CD4-positive, alpha-beta T cell treated with Interleukin-15 for 1 hour (primary cell): ENCODE measurements at regions not wholly inside any gene's neighbourhood (a gene's known extent, or its start where the extent isn't known, plus 50 kb on each side); places are given as distances from the start of the nearest gene placed in this dataset.

ENCODE experiments used
- DNase-seq: peaks from one replicate; pipeline ENCODE4 v3.0.0-alpha.2; 2020

DNA sequence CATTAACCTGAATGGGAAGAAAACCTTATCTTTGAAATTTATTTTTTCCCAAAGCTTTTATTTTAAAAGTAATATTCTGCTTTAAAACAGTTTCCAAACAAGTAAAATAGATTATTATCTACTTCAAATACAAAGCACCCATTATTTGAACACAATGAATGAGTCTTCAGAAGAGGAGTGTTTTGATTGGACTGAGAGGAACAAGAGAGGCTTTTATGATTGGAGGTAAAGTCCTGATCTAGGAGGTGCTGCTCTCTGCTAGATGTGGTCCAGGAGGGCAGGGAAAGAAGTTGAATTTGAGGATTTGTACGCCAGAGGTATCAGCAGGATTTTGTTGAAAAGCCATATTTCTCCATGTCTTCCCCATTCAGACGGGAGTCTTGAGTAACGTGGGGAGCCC is 900.7 kb downstream of the SOCS6 start:
- no peak for DNase-seq

DNA sequence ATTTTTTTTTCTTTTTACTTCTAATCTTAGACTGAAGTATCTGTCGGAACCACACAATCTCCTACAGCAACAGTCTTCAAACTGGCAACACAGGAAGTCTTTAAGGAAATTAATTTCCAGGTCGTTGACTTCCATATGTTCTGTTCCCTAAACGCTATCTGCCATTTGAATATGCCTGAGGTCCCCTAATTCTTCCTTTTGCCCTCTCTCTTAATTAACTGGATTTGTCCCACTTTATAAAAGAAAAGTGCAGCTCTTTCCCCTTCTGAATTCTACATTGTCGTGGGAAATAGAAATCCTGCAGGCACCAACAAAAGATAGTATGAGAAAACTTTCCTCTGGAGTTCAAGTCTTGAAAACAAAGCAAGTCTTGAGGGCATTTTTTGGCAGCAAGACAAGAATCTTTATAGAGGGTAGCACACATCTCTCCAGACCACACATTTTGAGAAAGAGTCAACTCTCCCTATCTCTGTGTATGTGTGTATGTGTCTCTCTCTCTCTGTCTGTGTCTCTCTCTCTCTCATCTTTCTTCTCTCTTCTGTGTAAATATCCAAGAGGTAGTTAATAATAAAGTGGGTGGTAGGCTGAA is 879.8 kb downstream of the SOCS6 start:
- no peak for DNase-seq

DNA sequence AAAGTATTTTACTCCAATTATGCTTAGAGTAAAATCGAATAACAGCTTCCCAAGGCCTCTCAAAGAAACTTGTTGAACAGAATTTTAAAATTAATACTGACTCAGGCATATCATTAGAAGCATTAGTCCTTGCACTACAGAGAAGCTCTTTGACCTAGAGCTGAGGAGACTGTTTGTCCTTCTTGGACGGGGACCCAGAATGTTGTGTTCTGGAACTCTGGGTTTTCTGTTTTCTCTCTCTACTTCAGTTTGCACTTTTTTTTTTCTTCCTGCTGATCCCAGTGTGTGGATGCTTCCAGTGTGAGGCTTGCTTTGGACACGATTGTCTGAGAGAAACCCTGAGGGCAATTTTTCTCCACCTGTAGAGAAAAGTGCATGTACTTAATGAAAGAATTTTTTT is 847.6 kb downstream of the SOCS6 start:
- no peak for DNase-seq

DNA sequence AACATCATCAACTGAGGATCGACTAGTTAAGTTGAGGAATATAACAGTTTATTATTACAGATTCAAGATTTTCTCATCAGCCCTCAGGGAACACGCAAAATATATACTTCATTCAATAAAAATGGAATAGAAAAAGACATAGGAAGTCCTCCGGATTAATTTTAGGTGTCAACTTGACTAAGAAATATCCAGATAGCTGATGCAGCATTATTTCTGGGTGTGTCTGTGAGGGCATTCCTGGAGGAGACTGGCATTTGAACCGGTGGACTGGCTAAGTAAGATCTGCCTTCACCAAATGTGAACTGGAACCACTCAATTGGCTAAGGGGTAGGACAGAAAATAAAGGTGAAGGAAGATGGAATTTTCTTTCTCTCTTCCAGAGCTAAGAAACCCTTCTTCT is 845.3 kb downstream of the SOCS6 start:
- DNase-seq = no peak

DNA sequence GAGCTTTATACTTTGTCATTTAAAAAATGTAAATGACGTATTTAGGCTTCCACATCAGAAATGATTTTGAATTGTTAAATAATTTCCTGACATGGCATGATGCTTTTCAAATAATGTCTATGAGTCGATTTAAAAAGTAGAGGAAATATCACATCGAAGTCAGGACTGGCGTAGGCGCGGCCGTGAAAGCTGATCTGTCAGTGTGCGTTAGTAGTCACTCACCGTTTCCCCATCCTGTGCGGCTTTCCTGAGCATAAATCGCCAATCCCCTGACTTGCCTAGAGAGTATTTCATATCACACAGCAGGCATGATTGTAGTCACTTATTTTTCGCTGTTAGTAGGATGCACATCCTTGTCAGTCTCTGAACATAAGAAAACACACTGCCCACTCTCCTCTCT is 843.1 kb downstream of the SOCS6 start:
- no peak for DNase-seq

DNA sequence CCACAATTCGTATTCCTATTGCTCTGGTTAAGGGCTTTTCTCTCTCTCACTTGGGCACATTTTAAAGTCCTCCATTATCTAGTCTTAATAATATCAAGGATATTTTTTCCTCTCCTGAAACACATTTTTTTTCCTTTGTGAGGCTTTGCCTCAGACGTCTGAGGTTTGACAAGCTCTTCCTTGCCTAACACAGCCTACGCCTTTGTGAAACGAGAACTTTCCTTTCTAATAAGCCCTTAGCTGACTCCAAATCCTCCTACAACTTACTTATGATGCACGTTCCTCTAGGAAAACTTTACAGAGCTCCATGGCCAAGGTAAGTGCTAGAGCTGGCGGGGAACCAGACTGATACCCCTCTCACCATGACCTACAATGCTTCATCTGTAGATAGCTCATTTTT is 841.5 kb downstream of the SOCS6 start:
- no peak for DNase-seq

DNA sequence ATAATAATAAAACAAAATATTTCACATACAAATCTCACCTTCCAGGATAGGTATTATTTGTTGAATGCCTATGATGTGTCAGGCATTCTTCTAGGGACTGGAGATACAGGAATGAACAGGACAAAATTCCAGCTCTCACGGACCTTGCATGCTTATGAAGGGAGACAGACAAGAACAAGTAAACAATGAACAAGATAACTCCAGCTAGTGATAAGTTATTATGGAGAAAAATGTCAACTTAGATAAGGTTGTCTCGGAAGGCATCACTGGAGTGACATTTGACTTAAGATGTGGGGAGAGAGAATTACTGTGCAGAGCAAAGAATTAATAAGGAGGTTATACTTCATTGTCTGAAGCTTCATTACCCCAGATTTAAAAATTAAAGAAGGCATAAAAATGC is 836.7 kb downstream of the SOCS6 start:
- DNase-seq = no peak

DNA sequence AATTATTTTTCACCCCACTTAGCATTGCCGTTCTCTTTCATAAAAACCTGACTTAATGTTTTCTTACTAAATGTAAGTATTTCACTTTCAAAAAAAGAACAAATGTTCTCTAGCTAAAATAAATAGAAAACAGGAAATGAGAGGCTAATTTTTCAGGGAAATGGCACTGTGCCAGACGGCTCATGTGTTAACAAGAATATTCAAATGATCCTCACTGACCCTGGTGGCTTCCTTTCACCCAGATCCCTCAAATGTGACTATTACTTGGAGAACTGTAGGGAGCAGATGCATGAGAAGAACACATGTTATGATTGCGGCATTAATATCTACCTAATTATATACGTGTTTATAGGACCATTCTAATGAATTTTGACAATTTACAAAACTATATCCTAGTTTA is 827.7 kb downstream of the SOCS6 start:
- no peak for DNase-seq

DNA sequence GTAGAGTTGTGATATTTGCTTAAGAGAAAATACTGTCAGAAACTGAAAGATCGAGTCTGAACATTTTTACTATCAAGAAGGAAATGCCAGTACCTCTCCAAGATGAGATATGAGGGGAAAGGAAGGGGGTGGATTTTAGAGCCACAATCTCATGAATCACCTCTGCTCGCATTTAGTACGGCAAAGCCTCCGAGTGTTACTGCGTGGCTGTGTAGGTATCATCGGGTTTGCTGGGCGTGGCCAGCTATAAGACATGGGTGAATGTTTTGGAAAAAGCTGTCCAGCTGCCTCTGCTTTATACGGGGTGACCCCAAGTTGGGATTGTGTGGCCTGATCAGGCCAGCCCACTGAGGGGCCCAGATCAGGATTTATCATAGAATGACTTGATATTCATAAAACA is 826.4 kb downstream of the SOCS6 start:
- DNase-seq = no peak

DNA sequence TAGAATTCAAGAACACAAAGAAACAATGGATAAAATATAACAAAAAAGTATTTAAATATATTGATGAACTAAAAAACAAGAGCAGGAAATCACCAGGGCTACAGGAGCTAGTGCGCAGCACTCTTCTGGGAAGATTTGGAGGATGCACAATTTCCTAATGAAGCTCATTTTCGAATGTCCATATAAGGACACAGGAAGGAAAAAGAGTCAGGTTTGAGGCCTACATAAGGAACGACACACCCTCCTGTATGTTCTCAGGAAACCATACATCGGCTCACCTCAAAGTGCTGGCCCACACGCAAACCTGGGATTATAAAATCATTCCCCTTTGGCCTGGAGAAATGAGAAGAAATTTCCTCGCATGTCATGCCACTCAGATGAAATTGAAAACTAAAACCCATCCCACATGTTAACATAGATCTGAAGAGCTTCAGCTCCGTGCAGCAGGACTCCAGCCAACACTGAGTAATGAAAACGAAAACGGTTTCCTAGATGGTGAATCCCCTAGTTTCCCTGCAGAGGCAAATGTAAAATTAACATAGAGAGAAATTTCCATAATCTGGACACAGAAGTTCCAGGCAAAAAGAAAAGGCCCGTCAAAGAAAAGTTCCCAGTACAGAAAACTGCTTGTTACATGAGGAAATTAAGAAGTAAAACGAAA is 825.8 kb downstream of the SOCS6 start:
- DNase-seq = no peak

DNA sequence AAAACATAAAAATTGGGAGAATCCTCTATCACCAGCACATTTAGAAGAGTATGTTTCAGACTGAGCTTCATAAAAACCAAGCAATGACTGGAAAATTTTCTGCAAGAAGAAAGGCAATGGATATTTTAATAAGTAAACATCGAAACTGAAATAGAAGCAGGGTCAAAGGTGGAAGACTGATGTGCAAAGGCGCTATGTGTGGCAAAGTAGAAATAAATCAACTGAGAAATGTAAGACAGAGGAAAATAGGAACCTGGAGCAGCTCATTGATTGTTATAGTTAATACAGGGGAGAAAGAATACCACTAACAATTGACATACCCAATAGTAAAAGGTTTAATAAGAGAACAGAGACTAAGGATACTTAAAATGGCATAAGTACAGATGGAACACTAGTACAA is 818.4 kb downstream of the SOCS6 start:
- no peak for DNase-seq

DNA sequence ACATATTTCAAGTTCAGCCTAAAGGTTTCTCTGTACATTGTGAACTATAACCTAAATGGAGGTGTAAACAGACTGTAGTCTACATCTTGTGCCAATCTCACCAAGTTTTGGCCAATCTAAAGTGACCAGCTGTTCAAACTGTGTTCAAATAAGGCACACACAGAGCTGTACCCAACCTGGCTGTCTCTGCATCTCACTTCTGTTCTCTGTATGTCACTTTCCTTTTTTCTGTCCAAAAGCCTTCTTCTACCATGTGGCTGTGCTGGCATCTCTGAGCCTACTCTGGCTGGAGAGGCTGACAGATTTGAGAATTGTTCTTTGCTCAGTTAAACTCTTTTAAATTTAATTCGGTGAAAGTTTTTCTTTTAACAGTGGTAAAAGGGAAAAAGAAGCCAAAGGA is 817.9 kb downstream of the SOCS6 start:
- no peak for DNase-seq

DNA sequence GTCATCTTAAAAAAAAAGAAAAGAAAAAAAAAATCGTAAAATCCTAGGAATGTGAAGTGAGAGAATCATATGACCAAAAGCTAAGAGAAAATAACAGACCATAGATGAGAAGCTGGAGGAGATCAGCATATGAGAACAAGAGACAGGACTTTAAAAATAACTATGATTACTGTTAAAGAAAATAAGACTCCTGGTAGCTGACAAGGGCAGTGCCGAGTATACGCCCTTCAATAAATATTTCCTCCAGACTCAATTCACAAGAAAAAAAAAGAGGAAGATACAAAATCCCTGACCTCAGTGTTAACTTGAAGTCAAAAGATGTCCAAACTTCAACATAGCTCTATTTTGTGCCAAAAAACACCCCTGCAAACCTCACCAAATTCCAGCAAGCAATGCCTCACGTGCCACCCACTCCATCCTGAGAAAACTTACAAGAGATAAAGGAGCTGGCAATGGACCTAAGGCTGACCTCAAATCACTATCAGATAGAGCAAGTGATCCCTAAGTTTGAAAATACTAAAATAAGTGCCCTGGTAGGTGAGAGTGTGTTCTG is 817.2 kb downstream of the SOCS6 start:
- no peak for DNase-seq

DNA sequence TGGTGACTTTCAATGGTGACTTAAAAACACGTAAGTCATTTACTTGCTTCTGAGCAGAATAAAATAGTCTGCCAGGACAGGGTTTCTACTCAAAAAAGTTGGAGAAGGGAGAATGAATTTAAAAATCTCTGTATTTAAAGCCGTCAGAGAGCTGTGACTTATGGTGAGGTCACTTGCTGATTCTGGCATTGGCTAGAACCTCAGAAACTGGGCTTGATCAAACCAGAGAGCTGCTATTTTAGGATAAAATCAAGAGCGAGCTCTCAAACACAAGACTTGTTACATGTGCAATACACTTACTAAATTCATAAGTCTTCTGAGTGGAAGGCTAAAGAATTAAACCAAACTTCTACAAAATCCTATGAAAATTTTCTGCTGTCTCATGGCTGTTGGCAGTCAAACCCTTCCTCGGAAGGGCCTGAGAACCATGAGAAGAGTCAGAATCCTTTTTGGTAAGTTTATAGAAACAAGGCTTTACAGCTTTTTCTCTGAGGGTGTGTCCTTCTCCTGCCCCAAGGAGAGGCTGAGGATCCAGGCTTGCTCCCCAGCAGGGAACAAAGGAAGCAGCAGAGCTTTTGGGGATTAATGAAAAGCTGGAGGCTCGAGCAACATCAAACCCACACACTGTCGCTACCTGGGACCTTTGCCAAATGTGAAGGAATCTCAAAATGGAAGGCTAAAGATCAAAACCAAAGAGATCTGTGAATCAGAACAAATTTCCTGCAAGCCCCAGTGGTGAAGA is 816.4 kb downstream of the SOCS6 start:
- DNase-seq = no peak

DNA sequence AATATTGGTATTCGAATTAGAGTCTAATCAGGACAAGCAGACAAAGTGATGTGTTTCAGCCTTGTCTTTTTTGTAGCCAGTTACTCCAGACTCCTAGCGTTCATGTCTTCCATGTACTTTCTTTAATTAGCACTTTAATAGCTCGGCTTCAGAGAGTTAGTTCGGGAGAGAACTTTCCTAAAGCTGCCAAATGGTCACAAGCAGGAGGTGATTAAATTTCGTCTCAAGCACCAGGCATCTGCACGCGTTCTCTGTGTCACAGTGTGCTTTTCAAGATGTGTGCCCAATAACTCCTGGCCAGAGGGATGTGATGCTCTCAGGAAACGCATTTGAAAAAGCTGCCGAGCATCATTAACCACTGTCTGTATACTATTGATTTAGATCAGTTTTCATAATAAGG is 790.8 kb downstream of the SOCS6 start:
- DNase-seq = no peak

DNA sequence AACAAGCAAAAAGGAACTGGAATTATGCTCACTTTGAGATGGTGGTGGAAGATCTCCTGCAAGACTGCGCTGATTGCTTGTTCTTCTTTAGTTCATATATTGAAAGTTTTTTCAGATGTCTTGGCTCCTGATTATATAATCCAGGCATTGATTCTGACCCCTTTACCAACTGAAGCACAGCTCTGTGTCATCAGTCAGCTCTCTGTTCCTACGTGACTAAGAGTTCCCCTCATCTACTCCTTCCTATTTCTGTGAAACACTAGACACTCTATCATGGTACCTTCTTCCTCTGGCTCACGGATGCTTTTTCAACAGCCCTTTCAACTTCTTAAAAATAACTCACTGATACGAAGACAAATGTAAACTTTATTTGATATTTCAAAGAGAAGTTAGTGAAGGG is 788.6 kb downstream of the SOCS6 start:
- DNase-seq = no peak

DNA sequence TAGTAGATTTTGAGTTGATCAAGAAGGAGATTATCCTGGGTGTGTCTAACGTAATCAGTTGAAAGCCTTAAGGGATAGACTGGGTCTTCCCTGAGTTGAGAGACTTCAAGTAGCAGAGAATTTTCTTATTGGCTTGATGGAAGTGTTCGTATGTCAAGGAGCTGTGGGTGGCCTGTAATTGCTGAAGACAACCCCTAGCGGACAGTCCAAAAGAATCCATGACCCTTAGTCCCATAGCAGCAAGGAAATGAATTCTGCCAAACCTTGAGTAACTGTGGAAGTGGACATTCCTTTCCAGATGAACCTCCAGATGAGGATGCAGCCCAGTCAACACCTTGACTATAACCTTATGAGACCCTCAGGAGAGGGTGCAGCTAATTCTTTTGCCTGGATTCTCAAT is 786.3 kb downstream of the SOCS6 start:
- DNase-seq = no peak

DNA sequence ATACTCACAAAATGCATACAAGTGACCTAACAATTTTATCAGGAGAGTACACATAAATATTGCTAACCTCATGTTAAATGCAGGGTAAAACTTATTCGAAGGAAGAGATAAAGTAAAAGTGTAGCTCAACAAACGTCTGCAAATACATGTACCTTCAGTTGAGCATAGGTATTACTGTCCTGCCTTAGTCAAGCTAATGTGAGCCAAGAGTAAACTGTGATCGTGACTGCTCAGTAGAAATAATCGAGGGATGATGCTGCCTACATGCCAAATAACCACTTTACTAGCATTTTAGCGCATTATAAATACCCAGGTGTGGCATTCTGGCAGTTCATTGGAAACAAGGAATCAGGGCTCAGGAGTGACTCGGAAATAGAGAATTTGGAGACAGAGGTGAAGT is 779.5 kb downstream of the SOCS6 start:
- DNase-seq = no peak

DNA sequence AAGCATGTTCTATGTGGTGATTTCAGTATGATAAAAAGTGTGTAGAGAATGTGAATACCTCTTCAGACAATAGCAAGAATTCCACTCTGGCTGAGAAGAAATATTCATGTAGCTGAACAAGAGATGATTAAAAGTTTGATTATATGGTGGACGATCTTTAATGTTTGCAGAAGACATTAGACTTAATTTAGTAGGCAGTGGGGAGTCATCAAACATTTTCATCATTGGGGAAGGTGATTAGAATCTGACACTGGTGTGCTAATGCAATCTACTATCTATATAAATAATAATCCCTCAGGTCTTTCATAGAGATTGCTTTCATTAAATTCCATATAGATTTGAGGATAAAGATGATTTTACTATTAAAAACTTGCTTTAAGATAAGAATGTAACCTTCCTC is 761.0 kb downstream of the SOCS6 start:
- no peak for DNase-seq

DNA sequence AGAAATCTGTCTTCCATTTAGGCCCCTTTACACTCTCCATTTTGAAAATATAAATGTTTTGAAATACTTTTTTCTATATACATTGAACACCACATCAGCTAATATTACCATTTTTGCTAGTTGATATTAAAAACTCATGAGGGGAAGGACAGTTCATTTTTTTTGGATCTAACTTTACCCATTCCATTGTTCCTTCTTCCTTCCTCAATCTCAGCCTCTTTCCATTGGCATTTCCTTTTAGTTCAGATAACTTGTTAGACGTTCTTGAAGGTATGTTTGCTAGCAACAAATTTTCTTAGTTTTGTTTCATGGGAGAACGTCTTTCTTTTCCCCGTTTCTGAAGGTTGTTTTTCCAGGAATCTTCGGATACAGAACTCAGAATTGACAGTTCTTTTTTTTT is 759.0 kb downstream of the SOCS6 start:
- DNase-seq = no peak

DNA sequence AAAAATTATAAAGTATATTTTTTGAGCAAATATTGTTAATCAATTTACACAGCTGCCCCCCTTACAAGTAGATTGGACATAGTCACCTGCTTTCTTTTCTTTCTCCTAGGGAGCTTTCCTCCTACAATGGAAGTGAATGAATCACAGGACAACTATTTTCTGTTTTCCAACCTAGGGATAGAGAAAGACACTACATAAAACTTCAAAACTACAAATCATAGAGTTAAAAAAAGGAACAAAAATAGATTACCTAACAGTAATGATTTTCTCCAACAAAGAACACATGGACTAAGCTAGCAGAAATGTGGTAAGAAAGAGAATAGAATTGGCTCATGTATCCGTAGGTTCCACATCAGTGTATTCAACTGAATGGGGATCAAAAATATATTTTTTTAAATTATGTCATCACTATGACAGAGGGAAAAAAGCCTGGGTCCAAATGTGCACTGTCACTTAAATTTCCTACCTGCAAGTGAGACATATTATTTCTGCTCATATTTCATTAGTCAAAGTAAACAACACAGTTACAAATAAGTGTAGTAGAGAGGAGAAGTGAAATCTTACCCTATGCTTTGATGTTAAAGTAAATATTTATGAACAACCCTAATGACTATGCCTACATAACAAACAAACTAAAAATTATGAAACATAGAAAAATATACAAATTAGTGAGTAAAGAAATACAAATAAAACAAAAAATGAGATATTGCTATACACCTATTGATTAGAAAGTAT is 756.7 kb downstream of the SOCS6 start:
- no peak for DNase-seq

DNA sequence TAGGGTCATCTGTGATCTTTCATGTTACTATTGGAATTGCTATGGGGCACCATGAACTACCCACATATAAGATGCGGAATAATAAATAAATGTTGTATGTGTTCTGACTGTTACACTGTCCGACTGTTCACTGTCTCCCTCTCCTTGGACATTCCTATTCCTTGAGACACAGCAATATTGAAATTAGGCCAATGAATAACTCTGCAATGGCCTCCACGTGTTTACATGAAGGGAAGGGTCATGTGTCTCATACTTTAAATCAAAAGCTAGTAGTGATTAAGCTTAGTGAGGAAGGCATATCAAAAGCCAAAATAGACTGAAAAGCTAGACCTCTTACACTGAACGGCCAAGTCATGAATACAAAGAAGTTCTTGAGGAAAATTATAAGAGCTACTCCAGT is 751.3 kb downstream of the SOCS6 start:
- DNase-seq = no peak

DNA sequence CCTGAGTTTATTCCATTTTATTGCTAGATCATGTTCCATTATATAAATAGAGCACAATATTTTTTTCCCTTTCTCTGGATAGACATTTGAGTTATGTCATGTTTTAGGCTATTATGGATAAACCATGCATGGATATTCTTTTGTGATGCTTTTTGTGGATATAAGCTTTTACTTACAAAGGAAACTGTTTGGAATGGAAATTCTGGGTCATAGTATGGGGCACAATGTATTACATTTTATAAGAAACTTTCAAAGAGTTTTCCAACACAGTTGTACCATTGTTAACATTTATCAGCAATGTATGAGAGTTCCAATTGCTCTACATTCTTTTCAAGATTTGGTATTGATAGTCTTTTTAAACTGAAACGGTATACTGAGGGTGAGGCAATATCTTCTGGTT is 749.4 kb downstream of the SOCS6 start:
- DNase-seq = no peak

DNA sequence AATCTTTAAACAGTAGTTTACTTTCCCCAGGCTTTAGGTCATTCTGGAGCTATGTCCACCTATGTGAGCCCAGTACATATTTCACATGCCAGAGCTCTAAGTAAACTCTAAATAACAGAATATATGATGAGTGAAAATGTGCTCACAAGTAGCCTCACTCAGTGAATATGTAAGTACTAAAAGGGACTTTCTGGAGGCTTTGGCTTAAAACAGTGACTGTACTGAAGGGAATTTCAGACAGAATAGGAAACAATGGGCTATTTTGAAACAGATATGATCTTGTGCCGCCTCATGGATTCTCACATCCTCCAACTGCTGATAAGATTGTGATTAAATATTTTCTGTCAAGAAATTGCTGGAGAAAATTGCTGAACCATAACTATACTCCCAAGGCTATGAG is 747.9 kb downstream of the SOCS6 start:
- no peak for DNase-seq
